Endothelial cell of umbilical vein (primary cell): ENCODE measurements at regions not wholly inside any gene's neighbourhood (a gene's known extent, or its start where the extent isn't known, plus 50 kb on each side); places are given as distances from the start of the nearest gene placed in this dataset.

ENCODE experiments used
- BruUV-seq: library from RNA; stranded (reverse); fragments of 400-500 nt; replicated peaks from 2 replicates; lab custom pipeline; 2021; lab: Mats Ljungman, UMichigan
- CTCF ChIA-PET: fragments of 300-600, 350-600 bp; sonication (Branson Sonifier 250); formaldehyde crosslinking; loops from one replicate; lab custom pipeline; 2021; ENCODE audit warnings: antibody characterized with exemption, inconsistent platforms; lab: Charles Lee
- POLR2A ChIA-PET: fragments of 300-600, 350-600 bp; sonication (Branson Sonifier 250); formaldehyde crosslinking; loops from one replicate; lab custom pipeline; 2021; ENCODE audit warnings: antibody characterized with exemption, inconsistent platforms; lab: Charles Lee
- DNase-seq: peaks from one replicate; pipeline ENCODE4 v3.0.0-alpha.2; 2011; ENCODE audit warnings: low read depth, low spot score
- FAIRE-seq: peaks from 2 replicates; lab custom pipeline; 2011; peaks lifted over from hg19 to GRCh38; lab: Jason Lieb, UNC
- H2AFZ ChIP-seq: 2 replicates; pipeline ENCODE4 v1.6.0; 2012; ENCODE audit warnings: low read depth, low read length, control low read depth, inconsistent platforms
- H3K27ac ChIP-seq: 2 replicates; pipeline ENCODE4 v1.5.1; 2011; ENCODE audit warnings: low read depth, mild to moderate bottlenecking, control low read depth, low read length, moderate library complexity; ENCODE audit not compliant: insufficient read depth
- H3K27me3 ChIP-seq, 2 experiments: 2 replicates each; pipeline versions ENCODE4 v1.6.0 to v1.6.1; 2011; ENCODE audit warnings: low read length in 2 of 2, mixed read lengths in 1 of 2; ENCODE audit not compliant: control insufficient read depth in 2 of 2, insufficient read depth in 2 of 2
- H3K36me3 ChIP-seq, 2 experiments: 2 replicates in 1 of 2; 3 replicates in 1 of 2; pipeline ENCODE4 v1.5.1; 2011; ENCODE audit warnings: low read length in 2 of 2, mild to moderate bottlenecking in 1 of 2, moderate library complexity in 1 of 2; ENCODE audit not compliant: control insufficient read depth in 2 of 2, insufficient read depth in 2 of 2; ENCODE audit errors: extremely low read depth in 1 of 2
- H3K4me1 ChIP-seq: 3 replicates; pipeline ENCODE4 v1.5.1; 2011; ENCODE audit warnings: mild to moderate bottlenecking, low read length; ENCODE audit not compliant: control insufficient read depth, insufficient read depth; ENCODE audit errors: extremely low read depth
- H3K4me2 ChIP-seq: 2 replicates; pipeline ENCODE4 v1.6.1; 2011; ENCODE audit warnings: low read length, control low read depth, mixed read lengths; ENCODE audit not compliant: insufficient read depth
- H3K4me3 ChIP-seq, 3 experiments: fragments of 200-600 bp in 1 of 3; sonication (generic), shearing (Covaris generic) in 1 of 3; replicated peaks in 1 of 3; 2 replicates each; pipeline ENCODE4 v1.5.1; 2011 to 2016; ENCODE audit warnings: control low read depth in 3 of 3, low read length in 3 of 3, mild to moderate bottlenecking in 2 of 3, inconsistent platforms in 1 of 3, low read depth in 1 of 3, moderate library complexity in 1 of 3; ENCODE audit not compliant: insufficient read depth in 1 of 3
- H3K79me2 ChIP-seq: 2 replicates; pipeline ENCODE4 v1.6.0; 2012; ENCODE audit warnings: low read length, inconsistent platforms; ENCODE audit not compliant: control insufficient read depth, insufficient read depth
- H3K9ac ChIP-seq: replicated peaks from 2 replicates; pipeline ENCODE3; 2011; ENCODE audit warnings: low read length, control low read depth; ENCODE audit not compliant: insufficient read depth; ENCODE audit errors: extremely low read depth
- H3K9me1 ChIP-seq: replicated peaks from 3 replicates; pipeline ENCODE4 v1.6.0; 2011; ENCODE audit warnings: mild to moderate bottlenecking, low read length; ENCODE audit not compliant: control insufficient read depth, insufficient read depth; ENCODE audit errors: extremely low read depth
- H3K9me3 ChIP-seq: replicated peaks from 2 replicates; pipeline ENCODE4 v1.5.1; 2012; ENCODE audit warnings: low read length, inconsistent platforms; ENCODE audit not compliant: control insufficient read depth, insufficient read depth
- H4K20me1 ChIP-seq: replicated peaks from 2 replicates; pipeline ENCODE3; 2011; ENCODE audit warnings: mild to moderate bottlenecking, low read length; ENCODE audit not compliant: control insufficient read depth, insufficient read depth; ENCODE audit errors: extremely low read depth
- CTCF ChIP-seq, 2 donors: IDR thresholded peaks; 1 replicate in 1 of 2; 2 replicates in 1 of 2; pipeline ENCODE4 v1.5.1; 2011; ENCODE audit warnings: low read length in 2 of 2, mild to moderate bottlenecking in 2 of 2, moderate library complexity in 2 of 2, control low read depth in 1 of 2, inconsistent platforms in 1 of 2, low read depth in 1 of 2; ENCODE audit not compliant: insufficient read depth in 1 of 2; ENCODE audit errors: extremely low read depth in 1 of 2
- EZH2 ChIP-seq: IDR thresholded peaks from 2 replicates; pipeline ENCODE4 v1.6.1; 2012; ENCODE audit warnings: borderline replicate concordance, low read depth, mild to moderate bottlenecking, moderate library complexity, low read length, inconsistent platforms; ENCODE audit not compliant: severe bottlenecking
- FOS ChIP-seq: IDR thresholded peaks from 2 replicates; pipeline ENCODE4 v1.6.1; 2011; ENCODE audit warnings: mild to moderate bottlenecking, low read length, moderate library complexity, borderline replicate concordance; ENCODE audit not compliant: insufficient read depth
- GATA2 ChIP-seq: IDR thresholded peaks from 2 replicates; pipeline ENCODE4 v1.7.0; 2011; ENCODE audit warnings: low read depth, mild to moderate bottlenecking, moderate library complexity, mixed read lengths, low read length; ENCODE audit not compliant: insufficient read length, insufficient read depth
- JUN ChIP-seq: IDR thresholded peaks from 2 replicates; pipeline ENCODE4 v1.6.1; 2011; ENCODE audit warnings: borderline replicate concordance, low read depth; ENCODE audit not compliant: insufficient read length, insufficient read depth
- MAX ChIP-seq: IDR thresholded peaks from 2 replicates; pipeline ENCODE4 v1.6.1; 2011; ENCODE audit not compliant: insufficient read depth, insufficient read length
- MYC ChIP-seq: IDR thresholded peaks from one replicate; pipeline ENCODE4 v1.6.1; 2011; ENCODE audit warnings: mild to moderate bottlenecking, low read depth, low read length
- POLR2A ChIP-seq: IDR thresholded peaks from 2 replicates; pipeline ENCODE4 v1.6.1; 2012; ENCODE audit warnings: low read depth, mild to moderate bottlenecking, control low read depth, low read length
- POLR2AphosphoS5 ChIP-seq: IDR thresholded peaks from 2 replicates; pipeline ENCODE4 v1.6.1; 2012; ENCODE audit warnings: low read depth, mild to moderate bottlenecking, control low read depth, low read length, moderate library complexity; ENCODE audit not compliant: insufficient read depth
- dilution Hi-C: fragments of 300-500 bp; cut with MboI; formaldehyde crosslinking; loops from one replicate; pipeline ENCODE4 v1.15.0; 2019; ENCODE audit warnings: low sequenced_read_pairs; ENCODE audit not compliant: extremely low pct_ligation_motif_present
- intact Hi-C: fragments of 100-400 bp; cut with micrococcal nuclease; formaldehyde crosslinking; loops from one replicate; pipeline ENCODE4 v1.10.0; 2022

- Histone ChIP-seq H3K4me2 (no peak overlapping the region), H3K27me3 (no peaks in the 10 kb centered on the region), H3K9me3 (no peaks in the 10 kb centered on the region), H3K4me3 (no peak overlapping the region), H2AFZ (no peak overlapping the region), H3K4me1 (no peaks in the 10 kb centered on the region), H3K79me2 (no peaks in the 10 kb centered on the region), H3K9me1 (no peaks in the 10 kb centered on the region), H3K27ac (no peak overlapping the region), H3K9ac (no peak overlapping the region), H3K36me3 (no peaks in the 10 kb centered on the region), H4K20me1 (no peaks in the 10 kb centered on the region)
- TF ChIP-seq MYC (no peak), MAX (no peak), GATA2 (no peak), FOS (no peak), JUN (no peak), CTCF (IDR thresholded peaks at IDR 0.05; ENCODE audit: extremely low read depth in 1 of 2, insufficient read depth in 1 of 2, low read depth in 1 of 2, low read length in 2 of 2) (no peak), POLR2A (no peak), EZH2 (no peak), POLR2AphosphoS5 (no peak)
- dilution Hi-C loops, result no loop called here
- DNase-seq (no peak), FAIRE-seq (no peak)
- CTCF ChIA-PET, result no interaction called here
- POLR2A ChIA-PET, result no interaction called here
- intact Hi-C loops, result no loop called here
- BruUV-seq, result no TSS peak
These were observed 189.9 kb upstream of the TMCO5A start for GRCh38 chr15:37744521-37744920.
